K562 (cell line): ENCODE measurements at regions not wholly inside any gene's neighbourhood (a gene's known extent, or its start where the extent isn't known, plus 50 kb on each side); places are given as distances from the start of the nearest gene placed in this dataset.

Source experiments
- ARID3A ChIP-seq: IDR thresholded peaks from 2 replicates; pipeline ENCODE4 v1.6.1; 2012; ENCODE audit warnings: low read depth, low read length, improper control_type of control experiment, borderline replicate concordance
- CEBPB ChIP-seq: fragments of 450-650 bp; IDR thresholded peaks from 2 replicates; pipeline ENCODE4 v1.6.1; 2016; ENCODE audit warnings: missing genetic modification characterization, missing compliant biosample characterization
- CHCHD3 ChIP-seq: fragments of 250-450 bp; sonication (Bioruptor Pico); IDR thresholded peaks from 2 replicates; pipeline ENCODE4 v2.1.2; 2022; ENCODE audit warnings: mild to moderate bottlenecking
- CTBP1 ChIP-seq: fragments of 450-650 bp; IDR thresholded peaks from 2 replicates; pipeline ENCODE4 v1.6.1; 2016; ENCODE audit warnings: borderline replicate concordance
- POLR2A ChIP-seq: fragments of 450-650 bp; conservative IDR thresholded peaks from 2 replicates; pipeline ENCODE4 v1.6.1; 2016
- ZBTB40 ChIP-seq, 2 experiments: fragments of 450-650 bp in 1 of 2; sonication (generic) in 1 of 2; formaldehyde crosslinking in 1 of 2; IDR thresholded peaks; 2 replicates each; pipeline versions ENCODE4 v1.7.1 to v1.9.0; 2016 to 2022; ENCODE audit warnings: inconsistent platforms in 1 of 2, mild to moderate bottlenecking in 1 of 2, missing genetic modification reagents in 1 of 2
- TF ChIP-seq, protein P1 (sequence below): fragments of 250-450 bp; sonication (Bioruptor Pico); IDR thresholded peaks from 2 replicates; pipeline ENCODE4 v1.8.0; 2022; ENCODE audit warnings: inconsistent platforms, mild to moderate bottlenecking, moderate library complexity, borderline replicate concordance

DNA sequence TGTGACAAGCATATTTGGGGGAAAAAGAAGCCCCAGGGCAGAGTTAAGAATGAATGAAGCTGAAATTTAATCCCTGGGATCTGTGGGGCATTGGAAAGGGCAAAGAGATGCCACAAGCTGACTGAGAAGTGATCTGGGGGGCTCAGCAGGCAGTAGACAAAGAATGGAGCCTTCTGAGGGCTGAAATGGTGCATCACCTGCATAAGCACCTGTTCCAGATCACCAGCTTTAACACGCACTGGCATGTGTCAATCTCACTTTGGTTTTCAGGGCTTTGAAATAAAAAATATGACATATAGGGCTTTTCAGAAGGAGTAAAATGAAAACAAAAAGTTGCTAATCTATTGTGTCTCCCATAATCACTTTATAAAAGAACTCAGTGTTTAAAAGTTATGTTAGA is 210.8 kb upstream of the ARHGEF26 start (continued):
- TF ChIP-seq ARID3A (no peak), CEBPB (tag) (no peak), CHCHD3 (no peak), POLR2A (no peak), ZBTB40 (IDR thresholded peaks at IDR 0.05) (no peak), ZBTB40 (CRISPR knock-in tag; IDR thresholded peaks at IDR 0.05) (no peak), CTBP1 (no peak)
- TF ChIP-seq, protein P1, sequence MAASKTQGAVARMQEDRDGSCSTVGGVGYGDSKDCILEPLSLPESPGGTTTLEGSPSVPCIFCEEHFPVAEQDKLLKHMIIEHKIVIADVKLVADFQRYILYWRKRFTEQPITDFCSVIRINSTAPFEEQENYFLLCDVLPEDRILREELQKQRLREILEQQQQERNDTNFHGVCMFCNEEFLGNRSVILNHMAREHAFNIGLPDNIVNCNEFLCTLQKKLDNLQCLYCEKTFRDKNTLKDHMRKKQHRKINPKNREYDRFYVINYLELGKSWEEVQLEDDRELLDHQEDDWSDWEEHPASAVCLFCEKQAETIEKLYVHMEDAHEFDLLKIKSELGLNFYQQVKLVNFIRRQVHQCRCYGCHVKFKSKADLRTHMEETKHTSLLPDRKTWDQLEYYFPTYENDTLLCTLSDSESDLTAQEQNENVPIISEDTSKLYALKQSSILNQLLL (CRISPR knock-in tag) = no peak
